AG09309 (cell line): ENCODE measurements at regions not wholly inside any gene's neighbourhood (a gene's known extent, or its start where the extent isn't known, plus 50 kb on each side); places are given as distances from the start of the nearest gene placed in this dataset.

Source experiments
- DNase-seq: peaks from one replicate; pipeline ENCODE4 v3.0.0-alpha.2; 2010; ENCODE audit warnings: low read depth
- H3K4me3 ChIP-seq: 2 replicates; pipeline ENCODE4 v1.5.1; 2011; ENCODE audit warnings: mild to moderate bottlenecking, low read depth, low read length, moderate library complexity; ENCODE audit not compliant: control insufficient read depth
- TF ChIP-seq, protein P1 (sequence below): IDR thresholded peaks from 2 replicates; pipeline ENCODE4 v1.5.1; 2011; ENCODE audit warnings: mild to moderate bottlenecking, low read depth, low read length, inconsistent platforms; ENCODE audit not compliant: insufficient read depth, control insufficient read depth; ENCODE audit errors: missing control alignments

DNA sequence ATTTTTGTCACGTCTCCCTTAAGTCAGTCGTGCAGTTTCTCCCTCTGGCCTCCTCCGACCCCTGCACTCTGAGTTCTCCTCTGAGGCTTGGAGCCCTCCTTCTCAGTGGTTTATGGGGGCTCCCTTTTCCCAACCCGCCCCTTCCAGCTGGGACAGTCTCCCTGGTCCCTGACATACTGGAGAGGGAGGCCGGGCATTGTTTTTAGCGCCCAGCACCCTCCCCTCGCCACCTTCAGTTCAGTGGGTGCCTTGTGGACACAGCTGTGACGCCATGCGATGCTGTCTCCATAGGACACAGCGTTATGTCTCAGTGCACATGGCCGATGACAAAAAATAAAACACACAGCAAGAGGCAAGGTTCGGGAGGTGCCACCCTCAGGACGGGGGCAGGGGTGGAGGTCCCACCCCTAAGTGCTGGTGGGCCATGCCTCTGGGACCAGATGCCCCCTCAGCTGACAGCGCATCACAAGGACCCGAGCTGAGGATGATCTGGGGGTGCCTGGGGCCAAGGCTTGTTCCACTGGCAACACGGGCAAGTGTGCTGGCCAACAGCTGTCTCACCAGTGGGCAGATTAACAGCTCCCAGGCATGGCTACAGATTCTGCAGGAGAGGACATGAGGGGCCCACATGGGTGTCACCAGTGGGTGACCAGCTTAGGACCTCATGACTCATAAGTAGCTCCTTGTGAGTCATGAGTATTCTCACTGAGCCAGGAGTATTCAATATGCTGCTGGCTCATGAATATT, 81.6 kb downstream of the PLXNA1 start:
- TF ChIP-seq, protein P1, sequence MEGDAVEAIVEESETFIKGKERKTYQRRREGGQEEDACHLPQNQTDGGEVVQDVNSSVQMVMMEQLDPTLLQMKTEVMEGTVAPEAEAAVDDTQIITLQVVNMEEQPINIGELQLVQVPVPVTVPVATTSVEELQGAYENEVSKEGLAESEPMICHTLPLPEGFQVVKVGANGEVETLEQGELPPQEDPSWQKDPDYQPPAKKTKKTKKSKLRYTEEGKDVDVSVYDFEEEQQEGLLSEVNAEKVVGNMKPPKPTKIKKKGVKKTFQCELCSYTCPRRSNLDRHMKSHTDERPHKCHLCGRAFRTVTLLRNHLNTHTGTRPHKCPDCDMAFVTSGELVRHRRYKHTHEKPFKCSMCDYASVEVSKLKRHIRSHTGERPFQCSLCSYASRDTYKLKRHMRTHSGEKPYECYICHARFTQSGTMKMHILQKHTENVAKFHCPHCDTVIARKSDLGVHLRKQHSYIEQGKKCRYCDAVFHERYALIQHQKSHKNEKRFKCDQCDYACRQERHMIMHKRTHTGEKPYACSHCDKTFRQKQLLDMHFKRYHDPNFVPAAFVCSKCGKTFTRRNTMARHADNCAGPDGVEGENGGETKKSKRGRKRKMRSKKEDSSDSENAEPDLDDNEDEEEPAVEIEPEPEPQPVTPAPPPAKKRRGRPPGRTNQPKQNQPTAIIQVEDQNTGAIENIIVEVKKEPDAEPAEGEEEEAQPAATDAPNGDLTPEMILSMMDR, result no peak
- no peak overlapping the region for H3K4me3 ChIP-seq
- DNase-seq, result peak; percentile 8

DNA sequence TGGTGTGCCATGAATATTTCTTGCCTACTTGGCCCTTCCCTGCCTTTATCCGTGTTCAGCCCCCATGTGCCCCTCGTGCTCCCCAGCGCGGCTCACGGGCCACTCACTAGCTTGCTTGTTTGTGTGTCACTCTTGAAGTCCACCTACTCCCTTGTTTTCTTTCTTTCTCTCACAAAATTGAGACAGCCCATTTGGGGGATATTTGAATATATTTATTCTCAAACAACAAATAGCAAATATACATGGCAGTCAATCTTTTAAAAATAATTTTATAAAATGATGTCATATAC, 82.2 kb downstream of the PLXNA1 start:
- no peak for DNase-seq
- TF ChIP-seq, protein P1, result no peak
- H3K4me3 ChIP-seq, result no peak overlapping the region

DNA sequence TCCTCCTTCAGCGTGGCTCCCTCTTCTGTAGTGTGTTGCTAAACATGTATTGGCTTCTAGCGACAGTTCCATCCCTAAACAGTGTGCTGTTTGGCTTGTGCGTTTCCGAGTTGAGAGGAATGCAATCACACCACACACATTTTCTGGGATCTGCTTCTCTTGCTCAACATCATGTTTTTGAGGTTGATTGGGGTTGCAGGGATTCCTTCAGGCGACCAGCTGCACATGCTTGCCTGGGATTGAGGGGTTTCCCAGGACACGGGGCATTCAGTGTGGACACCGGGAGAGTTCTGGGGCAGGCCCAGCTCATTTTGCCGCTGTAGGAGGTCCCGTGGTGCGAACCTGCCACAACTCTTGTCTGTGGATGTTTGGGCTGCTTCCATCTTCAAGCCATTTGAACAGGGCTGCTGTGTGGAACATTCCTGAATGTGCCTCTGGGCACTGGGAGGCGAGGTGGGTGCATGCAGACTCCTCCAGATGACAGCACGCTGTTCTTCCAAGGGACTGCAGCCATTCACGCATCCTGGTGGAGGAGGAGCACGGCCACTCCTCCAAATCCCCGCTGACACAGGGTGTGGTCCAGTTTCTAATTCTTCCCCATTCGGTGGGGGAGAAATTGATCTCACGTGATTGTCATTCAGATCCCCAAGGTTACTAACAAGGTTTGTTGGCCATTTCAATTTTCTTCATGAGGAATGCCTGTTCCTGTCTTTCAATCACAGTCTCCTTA, 82.8 kb downstream of the PLXNA1 start:
- TF ChIP-seq, protein P1, result no peak
- no peak overlapping the region for H3K4me3 ChIP-seq
- DNase-seq, result no peak

DNA sequence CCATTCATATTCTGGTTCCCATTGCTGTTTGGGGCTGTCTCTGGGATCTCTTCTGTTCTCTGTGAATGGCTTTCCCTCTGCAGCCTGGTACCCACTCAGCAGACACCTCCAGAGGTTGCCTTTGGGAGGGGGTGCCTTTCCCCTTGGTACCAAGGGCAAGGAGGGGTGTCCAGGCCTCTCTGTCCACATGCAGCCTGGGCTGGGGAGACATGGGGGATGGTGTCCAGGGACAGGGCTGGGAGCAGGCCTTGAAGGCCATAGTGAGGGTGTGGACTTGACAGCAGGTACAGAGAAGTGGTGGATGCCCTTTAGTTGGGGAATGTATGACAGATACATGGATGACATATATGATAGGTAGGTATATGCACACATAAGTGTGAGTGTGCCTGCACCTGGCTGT, 83.7 kb downstream of the PLXNA1 start:
- H3K4me3 ChIP-seq, result no peak overlapping the region
- TF ChIP-seq, protein P1, result no peak
- no peak for DNase-seq

DNA sequence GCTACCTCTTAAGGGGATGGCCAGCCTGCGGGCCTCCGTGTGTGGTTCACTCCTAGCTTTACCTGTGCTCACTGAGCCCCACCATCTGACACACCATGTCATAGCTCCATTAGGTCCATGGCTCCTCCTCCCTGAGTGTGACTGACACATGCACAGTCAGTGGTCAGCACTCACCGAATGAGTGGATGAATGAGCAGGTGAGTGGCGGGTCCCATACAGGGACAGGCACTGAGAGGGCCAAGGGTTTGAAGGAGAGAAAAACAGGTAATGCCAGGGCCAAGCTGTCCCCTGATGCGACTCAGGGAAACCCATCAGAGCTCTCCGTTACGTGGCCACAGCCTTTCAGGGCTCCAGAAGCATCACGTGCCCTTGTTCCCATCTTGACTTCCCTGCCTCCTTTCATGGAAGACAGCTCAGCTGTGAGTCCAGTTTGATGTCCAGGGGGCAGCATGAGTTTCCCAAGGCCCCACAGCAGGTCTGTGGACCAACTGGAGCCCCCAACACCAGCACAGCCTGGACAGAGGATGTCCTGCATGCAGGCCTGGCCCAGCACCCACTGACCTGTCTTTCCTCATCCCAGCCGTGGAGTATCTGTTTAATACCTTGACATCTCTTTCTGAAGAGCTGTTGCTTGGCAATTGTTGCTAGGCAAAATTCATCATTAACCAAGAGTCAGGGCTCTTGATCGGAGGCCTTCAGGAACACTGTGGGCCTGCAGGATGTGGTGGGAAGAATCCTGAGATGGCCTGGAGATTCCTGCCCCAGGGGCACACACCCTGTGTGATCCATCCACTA, 84.4 kb downstream of the PLXNA1 start:
- DNase-seq, result no peak
- H3K4me3 ChIP-seq, result no peak overlapping the region
- TF ChIP-seq, protein P1, result no peak

DNA sequence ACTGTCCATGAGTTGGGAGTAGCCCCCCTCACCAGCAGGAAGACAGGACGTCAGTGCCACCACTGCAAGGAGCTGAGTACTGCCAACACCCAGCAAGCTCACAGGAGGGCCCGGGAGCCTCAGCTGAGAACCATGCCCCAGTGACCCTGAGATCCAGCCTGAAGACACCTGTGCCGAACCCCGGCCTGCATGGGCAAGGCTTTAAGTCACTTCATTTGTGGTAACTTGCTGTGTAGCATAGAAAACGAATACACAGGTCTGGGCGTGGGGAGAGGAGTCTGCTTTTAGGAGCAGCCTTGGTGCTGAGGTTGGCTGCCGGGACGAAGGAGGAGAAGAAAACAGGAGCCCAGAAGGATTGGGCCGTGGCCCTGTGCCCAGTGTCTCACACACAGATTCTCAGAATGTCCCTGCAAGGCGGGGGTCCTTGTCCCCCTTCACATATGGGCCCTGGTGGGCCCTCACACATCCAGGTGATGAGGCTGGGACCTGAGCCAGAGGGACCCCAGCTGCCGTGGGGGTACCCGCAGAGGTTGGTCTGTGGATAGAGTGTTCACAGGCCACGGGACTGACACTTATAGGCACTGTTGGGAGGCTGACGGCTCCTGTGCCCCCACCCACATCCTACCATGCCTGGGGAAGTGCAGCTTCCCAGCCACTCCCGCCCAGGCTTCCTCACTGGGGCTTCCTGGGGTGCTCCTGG, 85.3 kb downstream of the PLXNA1 start:
- H3K4me3 ChIP-seq, result no peak overlapping the region
- TF ChIP-seq, protein P1, result no peak
- DNase-seq, result no peak
